ENCODE measurements at regions not wholly inside any gene's neighbourhood (a gene's known extent, or its start where the extent isn't known, plus 50 kb on each side); places are given as distances from the start of the nearest gene placed in this dataset.

GRCh38 chr12:98421316-98421715 is 94.1 kb upstream of the TMPO start:
- intact Hi-C loops (cut with micrococcal nuclease; ENCODE audit: unreplicated experiment), result no loop called here
- BruUV-seq (replicated peaks), result no TSS peak
- TF ChIP-seq CTCF (IDR thresholded peaks at IDR 0.05; ENCODE audit: unreplicated experiment), result no peak
- no peaks in the 10 kb centered on the region for H3K9me3 Mint-ChIP-seq (ENCODE audit: low read depth, unreplicated experiment)
- CTCF ChIA-PET, result no interaction called here
- no peak for DNase-seq
- no peaks in the 10 kb centered on the region for H3K27me3 Mint-ChIP-seq (ENCODE audit: unreplicated experiment)
- H3K36me3 Mint-ChIP-seq (ENCODE audit: insufficient read depth, unreplicated experiment), result peaks cover 10% of the 10 kb centered on the region
- H3K4me3 Mint-ChIP-seq (ENCODE audit: low read depth, unreplicated experiment), result no peak overlapping the region
- H3K4me1 Mint-ChIP-seq (ENCODE audit: low read depth, unreplicated experiment), result peaks cover 53% of the 10 kb centered on the region
- no peak overlapping the region for H3K27ac Mint-ChIP-seq (ENCODE audit: unreplicated experiment)

DNA sequence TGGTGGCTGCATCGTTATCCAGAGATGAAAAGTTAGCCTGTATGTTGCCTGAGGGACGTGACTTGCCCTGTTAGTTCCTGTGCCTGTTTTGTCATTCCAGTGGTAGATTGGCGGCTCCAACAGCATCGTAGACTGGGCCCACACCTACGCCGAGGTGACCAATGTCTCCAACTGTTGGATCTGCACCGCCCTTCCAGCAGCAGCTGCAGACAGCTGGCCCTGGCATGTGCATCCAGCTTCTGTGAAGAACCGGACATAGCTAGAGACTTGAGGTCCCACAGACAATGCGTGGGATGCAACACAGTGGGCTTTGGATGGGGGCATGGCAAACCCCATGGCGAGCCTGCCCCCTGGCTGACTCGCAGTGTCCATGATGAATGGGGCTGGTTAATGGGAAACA is 93.0 kb upstream of the TMPO start:
- CTCF ChIA-PET, result no interaction called here

GRCh38 chr12:98422812-98423211 is 92.6 kb upstream of the TMPO start:
- H3K27me3 Mint-ChIP-seq (ENCODE audit: unreplicated experiment), result no peaks in the 10 kb centered on the region
- H3K27ac Mint-ChIP-seq (ENCODE audit: unreplicated experiment), result no peak overlapping the region
- DNase-seq, result peak; percentile 51

More for the DNA sequence above, 93.0 kb upstream of the TMPO start:
- Mint-ChIP-seq H3K27me3 (ENCODE audit: unreplicated experiment) (no peaks in the 10 kb centered on the region), H3K9me3 (ENCODE audit: low read depth, unreplicated experiment) (no peaks in the 10 kb centered on the region), H3K4me1 (ENCODE audit: low read depth, unreplicated experiment) (peaks cover 49% of the 10 kb centered on the region), H3K36me3 (ENCODE audit: insufficient read depth, unreplicated experiment) (peaks cover 10% of the 10 kb centered on the region), H3K27ac (ENCODE audit: unreplicated experiment) (no peak overlapping the region), H3K4me3 (ENCODE audit: low read depth, unreplicated experiment) (no peak overlapping the region)
- no peak for DNase-seq
- intact Hi-C loops (cut with micrococcal nuclease; ENCODE audit: unreplicated experiment), result no loop called here
- TF ChIP-seq CTCF (IDR thresholded peaks at IDR 0.05; ENCODE audit: unreplicated experiment), result no peak
- BruUV-seq (replicated peaks), result no TSS peak

GRCh38 chr12:98423963-98424362 is 91.4 kb upstream of the TMPO start:
- BruUV-seq (replicated peaks), result no TSS peak
- no peaks in the 10 kb centered on the region for H3K36me3 Mint-ChIP-seq (ENCODE audit: insufficient read depth, unreplicated experiment)
- TF ChIP-seq CTCF (IDR thresholded peaks at IDR 0.05; ENCODE audit: unreplicated experiment), result no peak
- CTCF ChIA-PET, result interaction anchor here (1.0 to 1.5 kb wide), 3 partner anchors 67 to 230 kb away, joined by 3 to 11 read pairs (median 7); no protein-coding TSS in a partner anchor
- DNase-seq, result no peak
- H3K27me3 Mint-ChIP-seq (ENCODE audit: unreplicated experiment), result no peaks in the 10 kb centered on the region
- H3K27ac Mint-ChIP-seq (ENCODE audit: unreplicated experiment), result no peak overlapping the region
- no peak overlapping the region for H3K4me3 Mint-ChIP-seq (ENCODE audit: low read depth, unreplicated experiment)
- H3K9me3 Mint-ChIP-seq (ENCODE audit: low read depth, unreplicated experiment), result no peaks in the 10 kb centered on the region
- peaks cover 33% of the 10 kb centered on the region for H3K4me1 Mint-ChIP-seq (ENCODE audit: low read depth, unreplicated experiment)
- intact Hi-C loops (cut with micrococcal nuclease; ENCODE audit: unreplicated experiment), result loop anchor here (1.0 kb wide), 3 partner anchors 67 to 108 kb away; no protein-coding TSS in a partner anchor

More at GRCh38 chr12:98422812-98423211, 92.6 kb upstream of the TMPO start:
- Mint-ChIP-seq H3K4me1 (ENCODE audit: low read depth, unreplicated experiment) (peaks cover 44% of the 10 kb centered on the region), H3K9me3 (ENCODE audit: low read depth, unreplicated experiment) (no peaks in the 10 kb centered on the region), H3K36me3 (ENCODE audit: insufficient read depth, unreplicated experiment) (peaks cover 7% of the 10 kb centered on the region), H3K4me3 (ENCODE audit: low read depth, unreplicated experiment) (no peak overlapping the region)
- peak; percentile 19 for TF ChIP-seq CTCF (IDR thresholded peaks at IDR 0.05; ENCODE audit: unreplicated experiment)
- intact Hi-C loops (cut with micrococcal nuclease; ENCODE audit: unreplicated experiment), result no loop called here
- BruUV-seq (replicated peaks), result no TSS peak
- CTCF ChIA-PET, result no interaction called here
